Activated naive CD8-positive, alpha-beta T cell (primary cell): ENCODE measurements at regions not wholly inside any gene's neighbourhood (a gene's known extent, or its start where the extent isn't known, plus 50 kb on each side); places are given as distances from the start of the nearest gene placed in this dataset.

Source experiments
- H3K27ac Mint-ChIP-seq: one replicate; pipeline ENCODE4 v1.8.0; 2021; ENCODE audit warnings: mixed read lengths
- H3K27me3 Mint-ChIP-seq: one replicate; pipeline ENCODE4 v1.8.0; 2021; ENCODE audit warnings: mixed read lengths
- H3K36me3 Mint-ChIP-seq: one replicate; pipeline ENCODE4 v1.8.0; 2021; ENCODE audit warnings: mixed read lengths
- H3K4me1 Mint-ChIP-seq: one replicate; pipeline ENCODE4 v1.8.0; 2021; ENCODE audit warnings: low read depth, mixed read lengths
- H3K4me3 Mint-ChIP-seq: one replicate; pipeline ENCODE4 v1.8.0; 2021; ENCODE audit warnings: mild to moderate bottlenecking, mixed read lengths
- H3K9me3 Mint-ChIP-seq: one replicate; pipeline ENCODE4 v1.8.0; 2021; ENCODE audit warnings: low read depth, mixed read lengths

DNA sequence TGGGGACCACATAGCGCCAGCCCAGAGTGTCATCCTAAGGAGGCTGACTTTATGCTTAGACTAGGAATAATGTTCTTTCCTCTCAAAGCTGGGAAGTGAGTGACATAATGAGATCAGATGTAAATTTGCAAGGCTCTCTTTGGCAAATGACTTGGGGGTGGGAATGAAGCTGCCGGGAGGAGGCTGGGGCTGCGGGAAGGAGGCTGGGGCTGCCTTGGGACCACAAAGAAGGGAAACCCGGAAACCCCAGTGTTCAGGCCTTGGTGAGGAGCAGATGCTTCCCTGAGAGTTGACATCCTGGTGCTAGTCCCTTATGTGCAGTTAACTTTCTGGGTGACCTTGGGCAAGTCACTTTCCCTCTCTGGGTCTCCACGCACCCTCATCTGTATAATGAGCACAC is 182.0 kb downstream of the CHST1 start:
- H3K4me3 Mint-ChIP-seq = no peak overlapping the region
- no peaks in the 10 kb centered on the region for H3K36me3 Mint-ChIP-seq
- H3K9me3 Mint-ChIP-seq = no peaks in the 10 kb centered on the region
- H3K4me1 Mint-ChIP-seq = no peaks in the 10 kb centered on the region
- peaks cover 9% of the 10 kb centered on the region for H3K27me3 Mint-ChIP-seq
- H3K27ac Mint-ChIP-seq = no peak overlapping the region

DNA sequence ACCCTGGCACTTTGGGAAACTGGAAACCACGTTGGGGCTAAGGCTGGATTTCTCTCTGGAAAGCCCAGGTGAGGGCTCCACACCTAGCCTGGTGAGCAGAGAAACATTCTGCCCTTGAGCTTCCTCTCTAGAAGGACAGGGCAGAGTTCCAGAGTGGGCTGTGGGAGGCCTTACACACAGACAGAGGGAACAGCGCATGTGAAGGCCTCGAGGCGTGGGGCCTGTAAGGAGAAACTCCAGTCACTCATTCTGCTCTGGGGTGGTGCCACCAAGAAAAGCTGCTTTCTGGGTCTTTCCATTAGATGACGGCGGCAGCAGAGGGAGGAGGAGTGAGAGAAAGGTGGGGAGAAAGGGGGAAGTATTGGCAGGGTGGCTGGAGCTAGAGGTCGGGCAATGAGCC is 183.1 kb downstream of the CHST1 start:
- no peaks in the 10 kb centered on the region for H3K36me3 Mint-ChIP-seq
- H3K9me3 Mint-ChIP-seq = no peaks in the 10 kb centered on the region
- no peak overlapping the region for H3K4me3 Mint-ChIP-seq
- no peak overlapping the region for H3K27ac Mint-ChIP-seq
- H3K4me1 Mint-ChIP-seq = no peaks in the 10 kb centered on the region
- H3K27me3 Mint-ChIP-seq = peaks cover 9% of the 10 kb centered on the region

- no peaks in the 10 kb centered on the region for H3K4me1 Mint-ChIP-seq
- no peak overlapping the region for H3K27ac Mint-ChIP-seq
- peaks cover 9% of the 10 kb centered on the region for H3K27me3 Mint-ChIP-seq
- H3K4me3 Mint-ChIP-seq = no peak overlapping the region
- no peaks in the 10 kb centered on the region for H3K36me3 Mint-ChIP-seq
- no peaks in the 10 kb centered on the region for H3K9me3 Mint-ChIP-seq
Observed at GRCh38 chr11:45481026-45481425, 184.4 kb downstream of the CHST1 start.

DNA sequence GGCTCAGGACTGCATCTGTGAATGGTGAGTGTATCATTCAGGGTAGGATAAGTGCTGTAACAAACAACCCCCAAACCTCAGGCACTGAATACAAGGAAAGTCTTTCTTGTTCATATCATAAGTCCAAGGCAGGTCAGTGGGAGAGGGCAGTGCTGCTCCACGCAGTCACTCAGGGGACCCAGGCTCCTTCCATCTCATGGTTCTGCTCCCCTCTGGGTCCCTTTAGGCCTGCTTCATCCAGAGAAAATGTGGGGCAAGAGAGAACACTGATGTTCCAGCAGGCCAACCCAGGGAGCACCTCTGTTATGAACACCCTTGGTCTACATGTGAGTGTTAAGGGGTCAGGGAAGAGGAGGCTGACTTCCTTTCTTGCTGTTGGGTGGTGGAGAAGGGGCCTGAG is 187.8 kb downstream of the CHST1 start:
- no peaks in the 10 kb centered on the region for H3K36me3 Mint-ChIP-seq
- H3K9me3 Mint-ChIP-seq = no peaks in the 10 kb centered on the region
- H3K27me3 Mint-ChIP-seq = peaks cover 7% of the 10 kb centered on the region
- no peaks in the 10 kb centered on the region for H3K4me1 Mint-ChIP-seq
- H3K4me3 Mint-ChIP-seq = no peak overlapping the region
- no peak overlapping the region for H3K27ac Mint-ChIP-seq

DNA sequence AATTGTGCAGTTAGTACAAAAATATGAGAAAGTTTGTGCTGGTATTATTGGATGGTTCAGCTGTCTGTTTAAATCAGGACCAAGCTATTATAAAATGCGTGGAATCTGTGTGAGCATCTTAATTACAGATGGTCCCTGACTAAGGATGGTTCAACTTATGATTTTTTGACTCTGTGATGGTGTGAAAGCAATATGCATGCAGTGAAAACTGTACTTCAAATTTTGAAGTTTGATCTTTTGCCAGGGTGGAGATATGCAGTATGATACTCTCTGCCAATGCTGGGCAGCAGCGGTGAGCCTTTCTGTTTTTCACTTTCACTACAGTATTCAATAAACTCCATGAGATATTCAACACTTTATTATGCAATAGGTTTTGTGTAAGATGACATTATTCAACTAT is 189.3 kb downstream of the CHST1 start:
- H3K4me3 Mint-ChIP-seq = no peak overlapping the region
- no peaks in the 10 kb centered on the region for H3K36me3 Mint-ChIP-seq
- no peaks in the 10 kb centered on the region for H3K4me1 Mint-ChIP-seq
- no peaks in the 10 kb centered on the region for H3K9me3 Mint-ChIP-seq
- no peak overlapping the region for H3K27ac Mint-ChIP-seq
- peaks cover 5% of the 10 kb centered on the region for H3K27me3 Mint-ChIP-seq

DNA sequence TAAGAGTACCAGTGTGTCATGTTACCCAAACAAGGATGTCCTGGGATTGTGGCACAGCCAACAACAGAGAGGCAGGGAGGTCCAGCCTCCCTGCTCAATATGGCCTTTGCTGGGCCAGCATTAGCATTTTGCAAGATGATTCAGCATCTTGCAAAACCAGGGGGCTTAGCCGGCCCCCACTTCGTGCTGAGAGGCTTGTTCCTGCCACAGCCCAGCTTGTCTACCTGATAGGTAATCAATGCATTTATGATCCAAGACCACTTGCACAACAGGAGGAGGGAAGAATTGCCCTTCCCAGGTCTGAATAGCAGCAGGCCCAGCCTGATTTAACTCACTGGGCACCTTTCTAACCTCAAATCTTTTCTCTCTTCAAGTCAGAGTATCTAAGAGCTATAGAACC is 189.0 kb upstream of the SYT13 start:
- H3K4me3 Mint-ChIP-seq = no peak overlapping the region
- no peaks in the 10 kb centered on the region for H3K36me3 Mint-ChIP-seq
- no peaks in the 10 kb centered on the region for H3K9me3 Mint-ChIP-seq
- H3K4me1 Mint-ChIP-seq = no peaks in the 10 kb centered on the region
- no peak overlapping the region for H3K27ac Mint-ChIP-seq
- peaks cover 5% of the 10 kb centered on the region for H3K27me3 Mint-ChIP-seq

DNA sequence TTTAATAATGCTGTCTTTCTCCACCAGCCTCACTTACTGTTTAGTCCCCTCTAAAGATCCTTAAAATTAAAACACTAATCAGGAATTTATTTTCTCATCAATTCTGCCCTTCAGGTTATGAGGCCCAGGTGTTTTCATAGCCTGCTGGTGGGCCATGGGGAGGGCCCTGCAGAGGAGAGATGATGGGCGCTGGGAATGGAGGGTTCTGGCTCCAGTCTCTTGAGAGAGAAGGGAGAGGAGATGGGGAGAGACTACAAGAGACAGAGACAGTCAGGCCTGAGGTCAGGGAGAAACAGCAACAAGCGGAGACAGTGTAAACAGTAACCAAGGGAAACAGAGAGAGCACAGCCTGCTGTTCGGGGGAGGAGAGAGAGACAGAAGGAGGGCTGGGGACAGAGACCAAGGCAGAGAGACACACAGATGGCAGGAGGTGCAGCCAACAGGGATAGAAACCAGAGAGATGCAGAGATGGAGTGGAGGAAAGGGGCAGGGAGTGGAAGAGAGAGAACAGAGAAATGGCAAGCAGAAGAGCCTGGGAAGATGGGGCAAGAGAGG is 187.3 kb upstream of the SYT13 start:
- Mint-ChIP-seq H3K27ac (no peak overlapping the region), H3K36me3 (no peaks in the 10 kb centered on the region), H3K4me3 (no peak overlapping the region), H3K27me3 (no peaks in the 10 kb centered on the region), H3K9me3 (no peaks in the 10 kb centered on the region), H3K4me1 (no peaks in the 10 kb centered on the region)

DNA sequence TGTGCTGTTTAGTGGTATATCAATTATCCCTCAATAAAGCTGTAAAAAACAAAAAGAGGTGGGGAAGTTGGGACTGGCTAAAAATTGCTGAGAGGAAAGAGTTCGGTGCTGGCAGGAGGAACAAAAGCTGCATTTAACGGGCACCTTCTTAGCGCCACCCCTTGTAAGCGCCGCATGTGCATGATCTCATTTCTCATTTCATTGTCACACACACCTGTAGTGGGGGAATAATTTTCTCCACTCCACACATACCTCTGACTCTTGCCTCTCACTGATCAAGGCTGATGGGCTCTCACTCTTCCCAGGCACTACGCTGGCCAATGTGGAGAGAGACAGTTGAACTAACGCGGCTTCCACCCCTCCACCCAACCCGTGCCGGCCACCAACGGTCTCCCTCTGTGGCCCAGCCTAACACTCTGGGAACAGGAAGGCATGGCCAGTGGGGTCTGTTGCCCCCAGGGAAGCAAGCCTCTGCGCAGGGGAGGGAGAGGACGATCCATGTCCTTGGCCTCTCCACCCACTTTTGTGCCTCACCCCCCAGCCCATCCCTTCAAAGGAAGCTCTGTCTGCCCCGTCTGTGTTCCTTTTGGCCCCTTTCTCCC is 186.7 kb upstream of the SYT13 start:
- no peak overlapping the region for H3K4me3 Mint-ChIP-seq

GRCh38 chr11:45471266-45471665 is 185.1 kb upstream of the SYT13 start:
- no peak overlapping the region for H3K27ac Mint-ChIP-seq
- no peaks in the 10 kb centered on the region for H3K27me3 Mint-ChIP-seq
- H3K4me1 Mint-ChIP-seq = no peaks in the 10 kb centered on the region
- no peaks in the 10 kb centered on the region for H3K36me3 Mint-ChIP-seq
- H3K4me3 Mint-ChIP-seq = no peak overlapping the region
- H3K9me3 Mint-ChIP-seq = no peaks in the 10 kb centered on the region

More for the DNA sequence above, 186.7 kb upstream of the SYT13 start:
- Mint-ChIP-seq H3K9me3 (no peaks in the 10 kb centered on the region), H3K27ac (no peak overlapping the region), H3K27me3 (no peaks in the 10 kb centered on the region), H3K36me3 (no peaks in the 10 kb centered on the region), H3K4me1 (no peaks in the 10 kb centered on the region)

DNA sequence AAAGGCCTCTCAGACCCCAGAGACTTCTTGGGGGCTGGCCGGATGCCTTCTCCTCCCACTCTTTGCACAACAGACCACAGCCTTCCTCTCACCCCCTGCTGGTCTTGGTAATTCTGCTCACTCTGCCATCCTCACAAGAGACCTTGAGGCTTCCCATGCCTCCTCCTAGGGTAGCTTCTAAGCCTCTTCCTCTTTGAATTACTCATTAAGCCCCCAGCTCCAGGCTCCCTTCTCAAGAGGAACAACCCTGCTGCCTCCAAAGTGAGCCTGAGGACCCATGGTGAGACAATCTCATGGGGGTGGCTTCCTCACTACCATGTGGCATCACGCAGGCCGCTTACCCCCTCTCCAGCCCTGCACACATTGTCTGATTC is 184.6 kb upstream of the SYT13 start:
- no peaks in the 10 kb centered on the region for H3K9me3 Mint-ChIP-seq
- H3K36me3 Mint-ChIP-seq = no peaks in the 10 kb centered on the region
- H3K4me3 Mint-ChIP-seq = no peak overlapping the region
- H3K27ac Mint-ChIP-seq = no peak overlapping the region
- no peaks in the 10 kb centered on the region for H3K4me1 Mint-ChIP-seq
- H3K27me3 Mint-ChIP-seq = no peaks in the 10 kb centered on the region

DNA sequence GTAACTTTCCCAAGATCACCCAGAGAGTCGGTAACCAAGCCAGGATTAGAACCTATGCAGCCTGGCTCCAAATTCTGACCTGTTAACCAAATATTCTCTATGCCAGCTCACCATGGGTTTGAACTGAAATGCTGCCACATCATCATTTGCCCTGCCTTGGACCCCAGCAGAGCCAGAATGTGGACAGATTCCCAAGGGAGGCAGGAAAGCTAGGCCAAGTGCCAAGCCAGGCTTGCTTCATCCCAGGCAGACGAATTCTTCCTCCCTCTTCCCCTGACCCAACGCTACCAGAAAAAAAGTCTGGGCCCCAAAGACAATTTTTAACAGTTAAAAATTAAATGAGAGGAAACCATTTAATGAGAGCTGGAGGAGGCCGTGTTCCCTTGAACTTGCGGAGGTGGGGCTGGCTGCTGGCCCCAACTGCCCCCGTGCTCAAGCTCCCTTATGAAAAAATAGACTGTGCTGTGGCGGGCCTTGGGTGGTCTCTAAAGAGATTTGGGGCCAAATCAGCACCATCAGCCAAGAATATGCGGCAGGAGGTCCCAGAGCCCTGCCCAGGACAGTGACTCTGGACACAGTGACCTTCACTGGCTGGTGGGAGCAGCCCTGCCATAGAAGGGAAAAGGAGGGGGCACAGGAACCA is 184.1 kb upstream of the SYT13 start:
- no peaks in the 10 kb centered on the region for H3K4me1 Mint-ChIP-seq
- H3K36me3 Mint-ChIP-seq = no peaks in the 10 kb centered on the region
- H3K4me3 Mint-ChIP-seq = no peak overlapping the region
- no peak overlapping the region for H3K27ac Mint-ChIP-seq
- H3K27me3 Mint-ChIP-seq = no peaks in the 10 kb centered on the region
- no peaks in the 10 kb centered on the region for H3K9me3 Mint-ChIP-seq

DNA sequence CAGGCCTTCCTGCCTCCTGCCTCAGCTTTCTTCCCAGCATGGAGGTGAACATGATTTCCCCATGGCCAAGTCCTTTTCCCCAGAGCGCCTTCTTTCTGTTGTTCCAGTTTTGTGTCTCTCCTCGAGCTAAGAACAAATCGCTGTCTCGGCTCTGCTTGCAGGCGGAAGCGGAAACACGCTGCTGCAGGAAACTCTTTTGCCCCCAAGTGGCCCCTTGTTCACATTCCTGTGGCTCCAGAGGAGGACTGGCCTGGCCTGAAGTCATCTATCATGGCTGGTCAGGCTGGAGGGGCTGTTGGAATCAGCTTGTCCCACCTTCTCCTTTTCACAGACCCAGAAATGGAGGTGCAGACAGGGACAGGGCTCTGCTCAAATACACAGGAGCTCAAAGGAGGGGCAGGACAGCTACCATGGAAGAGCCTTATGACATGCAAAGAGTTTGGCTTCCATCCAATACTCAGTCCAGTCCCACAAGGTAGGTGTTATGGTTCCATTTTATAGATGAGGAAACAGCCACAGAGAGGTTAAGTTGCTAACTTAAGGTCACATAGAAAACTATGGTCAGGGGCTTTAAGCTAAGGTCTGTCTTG is 182.2 kb upstream of the SYT13 start:
- Mint-ChIP-seq H3K27me3 (no peaks in the 10 kb centered on the region), H3K4me3 (no peak overlapping the region), H3K27ac (no peak overlapping the region), H3K9me3 (no peaks in the 10 kb centered on the region), H3K36me3 (no peaks in the 10 kb centered on the region), H3K4me1 (no peaks in the 10 kb centered on the region)

DNA sequence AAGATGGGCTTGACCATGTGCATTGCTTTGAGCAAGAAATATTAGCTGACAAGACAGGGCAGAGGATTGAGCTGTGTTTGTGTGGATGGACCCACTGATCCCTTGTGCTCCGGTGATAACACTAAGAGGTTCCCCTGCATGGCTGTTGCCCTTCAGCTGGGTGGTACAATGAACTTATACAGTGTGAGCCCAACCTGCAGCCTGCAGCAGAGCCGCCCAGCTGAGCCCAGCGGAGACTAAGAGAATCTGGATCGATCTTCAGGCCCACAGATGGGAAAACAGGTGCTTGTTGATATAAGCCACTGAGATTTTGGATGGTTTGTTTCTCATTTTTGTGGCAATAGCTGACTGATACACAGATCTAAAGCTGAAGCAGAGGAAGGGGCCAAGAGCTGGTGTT is 177.4 kb upstream of the SYT13 start:
- no peaks in the 10 kb centered on the region for H3K27me3 Mint-ChIP-seq
- H3K27ac Mint-ChIP-seq = no peak overlapping the region
- no peaks in the 10 kb centered on the region for H3K4me1 Mint-ChIP-seq
- no peak overlapping the region for H3K4me3 Mint-ChIP-seq
- no peaks in the 10 kb centered on the region for H3K36me3 Mint-ChIP-seq
- H3K9me3 Mint-ChIP-seq = no peaks in the 10 kb centered on the region

DNA sequence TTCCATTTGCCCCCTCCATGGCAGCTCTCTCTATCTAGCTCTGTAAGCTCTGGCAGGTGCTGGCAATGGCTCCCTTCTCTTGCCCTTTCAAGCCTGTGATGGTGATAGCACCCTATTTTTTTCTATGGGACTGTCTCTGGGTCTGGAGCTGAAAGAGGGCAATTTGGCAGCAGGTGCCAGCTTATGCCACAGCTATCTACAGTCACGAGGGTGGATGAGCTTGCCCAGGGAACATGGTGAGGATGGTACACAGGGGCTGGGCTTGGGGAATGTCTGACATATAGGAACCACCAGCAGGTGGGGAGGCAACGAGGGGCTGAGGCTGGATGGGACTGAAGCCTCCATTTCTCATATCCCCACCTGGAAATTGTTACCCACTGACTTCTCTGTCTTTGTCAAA is 175.4 kb upstream of the SYT13 start:
- no peaks in the 10 kb centered on the region for H3K9me3 Mint-ChIP-seq
- H3K36me3 Mint-ChIP-seq = no peaks in the 10 kb centered on the region
- H3K4me1 Mint-ChIP-seq = no peaks in the 10 kb centered on the region
- H3K4me3 Mint-ChIP-seq = no peak overlapping the region
- peaks cover 2% of the 10 kb centered on the region for H3K27me3 Mint-ChIP-seq
- no peak overlapping the region for H3K27ac Mint-ChIP-seq

- peaks cover 4% of the 10 kb centered on the region for H3K27me3 Mint-ChIP-seq
- H3K4me1 Mint-ChIP-seq = no peaks in the 10 kb centered on the region
- H3K4me3 Mint-ChIP-seq = no peak overlapping the region
- no peak overlapping the region for H3K27ac Mint-ChIP-seq
- H3K36me3 Mint-ChIP-seq = no peaks in the 10 kb centered on the region
- no peaks in the 10 kb centered on the region for H3K9me3 Mint-ChIP-seq
Observed at GRCh38 chr11:45459491-45459890, 173.3 kb upstream of the SYT13 start.

DNA sequence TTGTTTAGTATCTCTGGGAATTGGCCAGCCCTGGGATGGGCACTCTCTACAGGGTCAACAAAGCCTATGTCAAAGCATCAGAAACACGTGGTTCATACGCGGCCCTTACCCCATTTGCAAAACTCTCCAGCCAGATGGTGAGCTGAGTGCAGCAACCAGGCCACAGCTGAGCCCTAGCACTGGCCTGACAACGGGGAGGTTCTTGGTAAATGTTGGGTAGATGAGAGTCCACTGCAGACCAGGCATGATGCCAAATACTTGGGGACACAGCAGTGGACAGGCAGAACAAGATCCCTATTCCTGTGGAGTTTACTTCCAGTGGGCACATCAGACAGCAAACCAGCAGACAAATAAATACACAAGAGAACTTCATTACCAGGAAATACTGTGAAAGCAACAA is 172.1 kb upstream of the SYT13 start:
- no peaks in the 10 kb centered on the region for H3K4me1 Mint-ChIP-seq
- peaks cover 4% of the 10 kb centered on the region for H3K27me3 Mint-ChIP-seq
- no peaks in the 10 kb centered on the region for H3K36me3 Mint-ChIP-seq
- no peak overlapping the region for H3K27ac Mint-ChIP-seq
- H3K4me3 Mint-ChIP-seq = no peak overlapping the region
- no peaks in the 10 kb centered on the region for H3K9me3 Mint-ChIP-seq
